Gastroesophageal sphincter (tissue), 4 donors: ENCODE measurements at regions not wholly inside any gene's neighbourhood (a gene's known extent, or its start where the extent isn't known, plus 50 kb on each side); places are given as distances from the start of the nearest gene placed in this dataset.

Experiments used
- ATAC-seq: fragments of 150-250 bp; one replicate; pipeline ENCODE4 v1.9.1; 2016; ENCODE audit warnings: mild to moderate bottlenecking, moderate library complexity
- H3K27ac ChIP-seq, 4 donors: fragments of 200-600 bp; sonication (generic) in 3 of 4; 1 replicate in 3 of 4; 2 replicates in 1 of 4; pipeline ENCODE4 v1.5.1; 2016 to 2019
- H3K27me3 ChIP-seq: fragments of 200-600 bp; sonication (generic); one replicate; pipeline ENCODE4 v1.5.1; 2019
- H3K36me3 ChIP-seq, 2 donors: fragments of 200-600 bp; sonication (generic); one replicate each; pipeline ENCODE4 v1.5.1; 2019; ENCODE audit warnings: control low read depth in 1 of 2
- H3K4me1 ChIP-seq, 3 donors: fragments of 200-600 bp; sonication (generic); 1 replicate in 2 of 3; 2 replicates in 1 of 3; pipeline ENCODE4 v1.5.1; 2016 to 2019; ENCODE audit warnings: control low read depth in 2 of 3
- H3K4me3 ChIP-seq, 2 donors: fragments of 200-600 bp; sonication (generic); one replicate each; pipeline ENCODE4 v1.5.1; 2019; ENCODE audit warnings: mild to moderate bottlenecking in 1 of 2, moderate library complexity in 1 of 2
- H3K9me3 ChIP-seq, 3 donors: fragments of 200-600 bp; sonication (generic); one replicate each; pipeline ENCODE4 v1.5.1; 2017 to 2019; ENCODE audit warnings: control low read depth in 2 of 3
- EP300 ChIP-seq: sonication (generic); formaldehyde crosslinking; IDR thresholded peaks from one replicate; pipeline ENCODE4 v1.6.1; 2017; ENCODE audit warnings: antibody characterized with exemption, mild to moderate bottlenecking
- POLR2A ChIP-seq, 2 donors: fragments of 450-650 bp; IDR thresholded peaks; one replicate each; pipeline ENCODE4 v1.6.1; 2017; ENCODE audit warnings: antibody characterized with exemption in 2 of 2, mild to moderate bottlenecking in 2 of 2, moderate library complexity in 1 of 2
- POLR2AphosphoS5 ChIP-seq: sonication (generic); formaldehyde crosslinking; IDR thresholded peaks from one replicate; pipeline ENCODE4 v1.6.1; 2017; ENCODE audit warnings: antibody characterized with exemption
- WGBS, 2 donors: methylation state at CpG; one replicate each; pipeline ENCODE4 v1.1.5; 2018; ENCODE audit warnings: low coverage in 1 of 2; 5-methylcytosine and 5-hydroxymethylcytosine counted together
- TF ChIP-seq, protein P1 (sequence below), 4 experiments: fragments of 200-600 bp in 2 of 4; fragments of 450-650 bp in 2 of 4; sonication (generic) in 1 of 4; IDR thresholded peaks; one replicate each; pipeline ENCODE4 v1.5.1; 2017 to 2019; ENCODE audit warnings: antibody characterized with exemption in 4 of 4, mild to moderate bottlenecking in 2 of 4, moderate library complexity in 2 of 4

GRCh38 chr5:7036192-7036835 is 323.1 kb downstream of the TENT4A start:
- Histone ChIP-seq H3K4me3 (no peak overlapping the region), H3K27me3 (no peaks in the 10 kb centered on the region), H3K9me3 (no peaks in the 10 kb centered on the region), H3K4me1 (no peaks in the 10 kb centered on the region), H3K27ac (no peak overlapping the region), H3K36me3 (no peaks in the 10 kb centered on the region)
- WGBS, 2 donors: 79 to 80% methylated on average over 2 of the region's 2 CpGs
- TF ChIP-seq POLR2A (IDR thresholded peaks at IDR 0.05) (no peak), POLR2AphosphoS5 (no peak), EP300 (no peak)
- TF ChIP-seq, protein P1, sequence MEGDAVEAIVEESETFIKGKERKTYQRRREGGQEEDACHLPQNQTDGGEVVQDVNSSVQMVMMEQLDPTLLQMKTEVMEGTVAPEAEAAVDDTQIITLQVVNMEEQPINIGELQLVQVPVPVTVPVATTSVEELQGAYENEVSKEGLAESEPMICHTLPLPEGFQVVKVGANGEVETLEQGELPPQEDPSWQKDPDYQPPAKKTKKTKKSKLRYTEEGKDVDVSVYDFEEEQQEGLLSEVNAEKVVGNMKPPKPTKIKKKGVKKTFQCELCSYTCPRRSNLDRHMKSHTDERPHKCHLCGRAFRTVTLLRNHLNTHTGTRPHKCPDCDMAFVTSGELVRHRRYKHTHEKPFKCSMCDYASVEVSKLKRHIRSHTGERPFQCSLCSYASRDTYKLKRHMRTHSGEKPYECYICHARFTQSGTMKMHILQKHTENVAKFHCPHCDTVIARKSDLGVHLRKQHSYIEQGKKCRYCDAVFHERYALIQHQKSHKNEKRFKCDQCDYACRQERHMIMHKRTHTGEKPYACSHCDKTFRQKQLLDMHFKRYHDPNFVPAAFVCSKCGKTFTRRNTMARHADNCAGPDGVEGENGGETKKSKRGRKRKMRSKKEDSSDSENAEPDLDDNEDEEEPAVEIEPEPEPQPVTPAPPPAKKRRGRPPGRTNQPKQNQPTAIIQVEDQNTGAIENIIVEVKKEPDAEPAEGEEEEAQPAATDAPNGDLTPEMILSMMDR (IDR thresholded peaks at IDR 0.05): no peak
- no peak for ATAC-seq

DNA sequence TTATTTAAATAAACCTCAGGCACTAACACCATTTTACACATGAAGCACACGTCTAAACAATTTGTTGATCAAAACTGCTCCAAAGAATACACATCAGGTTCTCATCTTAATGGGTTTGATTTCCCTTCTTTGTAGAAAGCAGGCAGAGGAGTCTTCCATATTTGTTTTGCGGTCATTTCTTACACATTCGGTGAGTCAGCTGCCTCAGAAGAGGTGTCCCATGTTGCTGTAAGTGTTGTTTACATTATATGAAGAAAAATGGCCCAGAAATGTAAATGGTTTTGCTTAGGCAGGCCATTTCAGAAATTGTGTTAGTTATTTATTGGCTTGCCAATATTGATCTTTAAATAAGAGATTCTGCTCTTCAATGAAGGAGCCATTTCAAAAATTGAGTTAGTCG is 325.8 kb downstream of the TENT4A start:
- Histone ChIP-seq H3K36me3 (no peaks in the 10 kb centered on the region), H3K9me3 (no peaks in the 10 kb centered on the region), H3K27ac (no peak overlapping the region), H3K27me3 (no peaks in the 10 kb centered on the region), H3K4me1 (no peaks in the 10 kb centered on the region), H3K4me3 (no peak overlapping the region)
- 67 to 74% methylated on average over 4 of the region's 4 CpGs for WGBS, 2 donors
- no peak for ATAC-seq
- TF ChIP-seq, protein P1 (IDR thresholded peaks at IDR 0.05): no peak
- TF ChIP-seq EP300 (no peak), POLR2A (IDR thresholded peaks at IDR 0.05) (no peak), POLR2AphosphoS5 (no peak)

DNA sequence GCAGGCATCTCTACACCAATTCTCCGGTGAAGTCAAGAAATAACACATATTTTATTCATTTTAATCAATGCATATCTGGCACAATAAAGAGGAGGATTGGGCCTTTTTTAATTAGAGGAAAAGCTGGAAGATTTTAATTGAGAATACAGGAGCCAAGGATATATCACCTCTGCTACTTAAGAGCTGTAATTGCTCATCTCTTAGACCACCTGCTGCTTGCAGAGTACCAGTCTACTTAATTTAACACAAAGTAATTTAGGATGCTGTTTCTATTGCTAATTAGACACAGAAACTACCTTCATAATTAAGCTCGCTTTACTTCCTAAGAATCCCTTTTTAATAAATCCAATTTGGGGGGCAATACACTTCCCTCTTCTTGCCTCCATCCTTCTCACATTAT is 326.9 kb downstream of the TENT4A start:
- Histone ChIP-seq H3K4me3 (no peak overlapping the region), H3K4me1 (no peaks in the 10 kb centered on the region), H3K27ac (no peak overlapping the region), H3K36me3 (no peaks in the 10 kb centered on the region), H3K27me3 (no peaks in the 10 kb centered on the region), H3K9me3 (no peaks in the 10 kb centered on the region)
- ATAC-seq: no peak
- TF ChIP-seq POLR2A (IDR thresholded peaks at IDR 0.05): no peak
- no peak for TF ChIP-seq EP300
- TF ChIP-seq POLR2AphosphoS5: no peak
- TF ChIP-seq, protein P1 (IDR thresholded peaks at IDR 0.05): no peak
- 69 to 86% methylated on average over 2 of the region's 2 CpGs for WGBS, 2 donors

DNA sequence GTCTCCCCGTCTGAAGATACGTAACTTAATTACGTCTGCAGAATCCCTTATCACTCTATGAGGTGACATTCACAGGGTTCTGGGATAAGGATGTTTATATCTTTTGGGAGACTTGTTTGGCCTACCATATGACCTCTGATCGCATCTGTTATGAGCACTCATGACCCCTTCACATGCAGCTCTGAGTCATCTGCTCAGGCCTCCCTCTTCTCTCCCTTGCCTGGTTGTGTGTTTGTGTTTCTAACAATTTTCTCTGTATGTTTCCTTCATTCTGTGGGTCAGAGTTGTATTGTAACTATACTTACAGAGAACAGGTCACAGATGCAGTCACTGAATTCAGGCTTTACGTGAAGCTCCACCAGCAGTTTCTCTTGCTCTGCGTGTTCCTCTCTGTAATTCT is 330.6 kb downstream of the TENT4A start:
- ATAC-seq: no peak
- Histone ChIP-seq H3K4me1 (no peaks in the 10 kb centered on the region), H3K27me3 (no peaks in the 10 kb centered on the region), H3K36me3 (no peaks in the 10 kb centered on the region), H3K4me3 (no peak overlapping the region), H3K9me3 (no peaks in the 10 kb centered on the region), H3K27ac (no peak overlapping the region)
- TF ChIP-seq POLR2AphosphoS5: no peak
- TF ChIP-seq, protein P1 (IDR thresholded peaks at IDR 0.05): no peak
- no peak for TF ChIP-seq POLR2A (IDR thresholded peaks at IDR 0.05)
- 24 to 31% methylated on average over 4 to 6 of the region's 6 CpGs for WGBS, 2 donors

DNA sequence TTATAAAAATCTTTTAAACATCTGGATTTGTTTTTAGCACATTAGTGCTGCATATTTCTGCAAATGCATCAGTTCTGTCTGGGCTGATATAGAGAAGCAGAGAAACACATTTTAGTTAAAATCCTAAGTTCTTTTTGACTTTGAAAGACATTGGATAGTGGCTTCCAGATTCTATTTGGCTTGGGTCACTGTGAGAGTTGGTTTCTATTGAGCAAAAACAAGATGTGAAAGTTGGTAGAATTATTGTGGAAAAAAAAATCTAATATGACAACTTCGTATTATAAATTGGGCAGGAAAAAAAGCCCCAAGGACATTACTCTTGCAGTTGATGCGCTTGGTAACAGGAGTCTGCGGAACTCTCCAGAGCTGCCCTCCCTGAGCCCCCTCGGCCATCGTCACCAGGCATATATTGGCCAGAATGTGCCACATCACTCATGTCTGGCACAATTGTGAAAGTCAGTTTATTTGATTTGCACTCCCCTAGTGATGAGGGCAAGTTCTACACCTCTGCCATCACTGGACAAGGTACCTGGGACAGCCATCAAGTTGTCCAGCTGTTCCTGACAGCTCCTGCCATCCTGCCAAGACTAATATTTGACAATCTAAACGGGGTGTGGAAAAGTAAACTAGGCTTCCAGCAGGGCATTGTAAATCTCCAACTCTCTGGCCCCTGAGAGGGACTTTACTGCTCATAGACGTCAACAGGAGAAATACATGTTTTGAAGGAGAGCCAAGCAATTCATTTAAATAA is 334.5 kb downstream of the TENT4A start:
- Histone ChIP-seq H3K4me3 (no peak overlapping the region), H3K9me3 (no peaks in the 10 kb centered on the region), H3K27ac (no peak overlapping the region), H3K36me3 (no peaks in the 10 kb centered on the region), H3K27me3 (no peaks in the 10 kb centered on the region), H3K4me1 (no peaks in the 10 kb centered on the region)
- WGBS, 2 donors: 46 to 48% methylated on average over 7 of the region's 7 CpGs
- ATAC-seq: no peak
- no peak for TF ChIP-seq POLR2A (IDR thresholded peaks at IDR 0.05)
- TF ChIP-seq EP300: no peak
- TF ChIP-seq, protein P1 (IDR thresholded peaks at IDR 0.05): no peak
- no peak for TF ChIP-seq POLR2AphosphoS5
